BLaER1 treated with 17β-estradiol and CSF1 and Interleukin-3, amounts not matched to agents 10 nM and 100 nM (cell line): ENCODE measurements at regions not wholly inside any gene's neighbourhood (a gene's known extent, or its start where the extent isn't known, plus 50 kb on each side); places are given as distances from the start of the nearest gene placed in this dataset.

ENCODE experiments used
- H3K27ac ChIP-seq, 11 experiments: shearing (Covaris generic); formaldehyde crosslinking; 2 replicates each; pipeline ENCODE4 v1.8.1; 2022
- H3K27me3 ChIP-seq, 11 experiments: shearing (Covaris generic); formaldehyde crosslinking; 2 replicates each; pipeline ENCODE4 v1.8.1; 2022
- H3K36me3 ChIP-seq, 11 experiments: shearing (Covaris generic); formaldehyde crosslinking; 2 replicates each; pipeline ENCODE4 v1.8.1; 2022
- H3K4me1 ChIP-seq, 10 experiments: shearing (Covaris generic); formaldehyde crosslinking; 2 replicates each; pipeline ENCODE4 v1.8.1; 2022
- H3K4me2 ChIP-seq, 11 experiments: shearing (Covaris generic); formaldehyde crosslinking; 2 replicates each; pipeline ENCODE4 v1.8.1; 2022
- H3K4me3 ChIP-seq, 10 experiments: shearing (Covaris generic); formaldehyde crosslinking; 2 replicates each; pipeline ENCODE4 v1.8.1; 2022
- H3K9ac ChIP-seq, 11 experiments: shearing (Covaris generic); formaldehyde crosslinking; 2 replicates each; pipeline ENCODE4 v1.8.1; 2022
- H3K9me3 ChIP-seq, 11 experiments: shearing (Covaris generic); formaldehyde crosslinking; replicated peaks in 1 of 11; 2 replicates each; pipeline ENCODE4 v1.8.1; 2022
- H4K20me1 ChIP-seq, 11 experiments: shearing (Covaris generic); formaldehyde crosslinking; 2 replicates each; pipeline ENCODE4 v1.8.1; 2022
- Cebpa-rat ChIP-seq, 11 experiments: shearing (Covaris generic); IDR thresholded peaks; 2 replicates each; pipeline ENCODE4 v1.8.1; 2022

DNA sequence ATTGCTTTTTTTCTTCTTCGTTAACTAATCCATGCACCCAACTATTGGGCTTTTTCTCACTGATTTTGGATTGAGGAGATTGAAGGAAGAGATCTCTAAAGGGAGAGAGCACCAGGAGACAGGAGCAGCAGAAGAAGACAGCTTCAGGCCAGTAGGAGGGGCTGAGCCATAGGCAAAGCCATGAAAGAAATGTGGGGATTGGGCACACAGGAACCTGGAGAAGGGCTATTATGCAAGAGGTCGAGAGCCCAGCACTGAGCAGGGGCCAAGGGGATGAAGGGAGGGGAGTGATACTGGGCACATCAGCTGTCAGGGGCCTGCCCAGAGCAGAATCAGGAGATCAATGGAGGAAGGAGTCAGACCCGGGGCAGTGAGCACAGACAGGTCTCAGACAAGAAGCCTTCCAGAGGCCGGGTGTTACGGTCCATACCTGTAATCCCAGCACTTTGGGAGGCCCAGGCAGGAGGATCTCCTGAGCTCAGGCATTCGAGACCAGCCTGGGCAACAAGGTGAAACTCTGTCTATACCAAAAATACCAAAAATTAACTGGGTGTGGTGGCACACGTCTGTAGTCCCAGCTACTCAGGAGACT, 140.9 kb downstream of the BCOR start:
- Histone ChIP-seq H3K36me3 (no peaks in the 10 kb centered on the region), H3K4me3 (no peak overlapping the region), H3K9me3 (no peaks in the 10 kb centered on the region), H3K4me1 (peaks cover 12 to 43% (median 37%) of the 10 kb centered on the region in 10 experiments), H3K9ac (no peak overlapping the region), H3K4me2 (no peak overlapping the region), H3K27ac (no peak overlapping the region), H4K20me1 (no peaks in the 10 kb centered on the region), H3K27me3 (no peaks in the 10 kb centered on the region)
- TF ChIP-seq Cebpa-rat (IDR thresholded peaks at IDR 0.05): no peak

DNA sequence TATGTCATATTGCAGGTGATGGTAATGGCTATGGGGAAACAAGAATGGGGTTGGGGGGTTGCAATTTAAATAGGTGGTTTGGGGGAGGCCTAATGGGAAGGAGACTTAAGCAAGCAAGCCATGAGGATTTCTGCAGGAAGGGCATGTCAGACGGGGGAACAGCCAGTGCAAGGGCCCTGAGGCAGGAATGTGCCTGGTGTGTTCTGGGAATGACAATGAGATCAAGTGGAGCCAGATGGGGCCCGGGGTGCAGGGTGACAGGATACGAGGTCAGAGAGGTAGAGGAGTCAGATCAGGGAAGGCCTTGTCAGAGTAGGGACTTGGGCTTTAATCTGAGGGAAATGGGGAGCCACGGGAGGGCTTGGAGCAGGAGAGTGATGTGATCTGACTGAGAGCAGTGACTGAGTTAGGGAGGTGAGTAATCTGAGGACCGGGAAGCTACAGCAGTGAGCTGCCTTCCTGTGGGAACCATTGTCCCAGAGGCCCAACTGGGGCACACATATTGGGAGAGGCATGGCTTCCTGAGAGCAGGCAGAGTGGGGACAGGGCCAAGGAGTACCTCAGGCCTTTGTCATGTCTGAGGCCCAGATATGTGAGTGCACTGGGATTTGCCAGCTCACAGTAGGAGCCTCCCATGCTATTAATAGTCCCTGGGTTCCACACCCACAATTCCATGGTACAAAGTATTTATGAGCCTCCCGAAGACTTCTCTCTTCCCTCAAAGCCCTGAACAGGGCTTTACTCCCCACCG, 139.8 kb downstream of the BCOR start:
- H3K4me1 ChIP-seq: peaks cover 12 to 33% (median 30%) of the 10 kb centered on the region in 10 experiments
- H3K27me3 ChIP-seq: no peaks in the 10 kb centered on the region
- no peak for TF ChIP-seq Cebpa-rat (IDR thresholded peaks at IDR 0.05)
- H3K27ac ChIP-seq: no peak overlapping the region
- no peak overlapping the region for H3K9ac ChIP-seq
- H3K9me3 ChIP-seq: peaks cover 0 to under 1% (median 0%) of the 10 kb centered on the region in 11 experiments; a peak in 1 of 22 replicates
- no peak overlapping the region for H3K4me3 ChIP-seq
- no peaks in the 10 kb centered on the region for H4K20me1 ChIP-seq
- H3K4me2 ChIP-seq: no peak overlapping the region
- no peaks in the 10 kb centered on the region for H3K36me3 ChIP-seq

DNA sequence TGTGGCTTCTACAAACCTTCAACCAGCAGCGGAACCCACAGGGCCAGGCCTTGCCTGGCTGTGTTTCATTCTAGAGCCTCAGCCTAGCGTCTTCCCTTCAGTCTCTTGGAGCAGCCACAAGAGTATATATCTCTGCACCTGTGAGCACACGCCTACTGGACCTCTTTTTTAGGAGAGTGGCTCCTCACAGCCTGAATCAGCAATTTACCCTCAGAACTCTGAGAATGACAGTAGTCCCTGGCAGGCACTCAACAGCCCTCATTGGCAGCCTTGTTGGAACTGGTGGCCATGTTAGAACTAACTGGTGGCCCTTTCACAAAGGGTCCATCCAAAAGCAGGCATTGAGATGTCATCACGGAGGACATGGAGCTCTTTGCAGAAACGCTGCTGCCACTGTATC, 138.9 kb downstream of the BCOR start:
- no peaks in the 10 kb centered on the region for H3K27me3 ChIP-seq
- no peak overlapping the region for H3K9ac ChIP-seq
- peaks cover 12 to 25% (median 22%) of the 10 kb centered on the region in 10 experiments for H3K4me1 ChIP-seq
- no peak overlapping the region for H3K27ac ChIP-seq
- H4K20me1 ChIP-seq: no peaks in the 10 kb centered on the region
- H3K36me3 ChIP-seq: no peaks in the 10 kb centered on the region
- H3K4me2 ChIP-seq: no peak overlapping the region
- TF ChIP-seq Cebpa-rat (IDR thresholded peaks at IDR 0.05): no peak
- peaks cover 0 to 9% (median 0%) of the 10 kb centered on the region in 11 experiments; a peak in 3 of 22 replicates for H3K9me3 ChIP-seq
- H3K4me3 ChIP-seq: no peak overlapping the region

DNA sequence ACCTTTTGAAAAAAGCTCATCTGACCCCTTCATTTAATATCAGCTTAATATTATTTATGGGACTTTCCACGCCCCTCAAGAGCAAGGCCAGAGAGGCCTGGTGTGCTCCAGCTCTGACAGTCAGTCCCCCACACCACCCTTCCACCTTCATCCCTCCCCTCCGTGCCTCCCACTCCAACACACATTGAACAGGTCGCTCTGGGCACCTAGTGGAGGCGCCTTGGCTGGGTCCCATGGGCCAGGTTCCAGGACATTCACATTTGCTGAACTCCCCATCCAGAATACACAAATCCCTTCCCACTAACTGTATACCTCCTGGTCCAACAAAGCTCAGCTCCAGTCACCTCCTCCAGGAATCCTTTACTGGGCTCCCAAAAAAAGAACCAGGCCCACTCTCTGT, 137.5 kb downstream of the BCOR start:
- no peak overlapping the region for H3K4me3 ChIP-seq
- no peaks in the 10 kb centered on the region for H3K27me3 ChIP-seq
- no peak overlapping the region for H3K27ac ChIP-seq
- no peak for TF ChIP-seq Cebpa-rat (IDR thresholded peaks at IDR 0.05)
- peaks cover 4 to 11% (median 8%) of the 10 kb centered on the region in 10 experiments for H3K4me1 ChIP-seq
- H3K36me3 ChIP-seq: no peaks in the 10 kb centered on the region
- H4K20me1 ChIP-seq: no peaks in the 10 kb centered on the region
- H3K9ac ChIP-seq: no peak overlapping the region
- peaks cover 0 to 22% (median 0%) of the 10 kb centered on the region in 11 experiments; a peak in 3 of 22 replicates for H3K9me3 ChIP-seq
- H3K4me2 ChIP-seq: no peak overlapping the region

DNA sequence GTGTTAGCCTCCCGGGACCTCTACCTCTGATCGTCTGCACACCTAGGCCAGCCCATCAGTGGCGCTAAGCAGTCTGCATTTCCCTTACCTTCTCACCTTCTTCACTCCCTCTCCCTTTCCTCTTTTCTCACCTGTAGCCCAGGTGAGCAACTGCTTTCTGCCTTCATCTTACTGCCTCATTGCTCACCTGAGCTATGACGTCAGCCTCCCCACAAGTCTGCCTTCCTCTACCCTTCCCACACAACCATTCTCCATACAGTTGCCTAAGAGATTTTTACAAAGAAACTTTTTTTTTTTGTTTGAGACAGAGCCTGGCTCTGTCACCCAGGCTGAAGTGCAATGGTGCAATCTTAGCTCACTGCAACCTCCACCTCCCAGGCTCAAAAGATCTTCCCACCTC, 136.3 kb downstream of the BCOR start:
- no peak overlapping the region for H3K9ac ChIP-seq
- H3K4me2 ChIP-seq: no peak overlapping the region
- no peak overlapping the region for H3K27ac ChIP-seq
- peaks cover 0 to 23% (median 0%) of the 10 kb centered on the region in 11 experiments; a peak in 3 of 22 replicates for H3K9me3 ChIP-seq
- TF ChIP-seq Cebpa-rat (IDR thresholded peaks at IDR 0.05): no peak
- no peaks in the 10 kb centered on the region for H3K27me3 ChIP-seq
- H3K36me3 ChIP-seq: no peaks in the 10 kb centered on the region
- peaks cover 0 to 11% (median 8%) of the 10 kb centered on the region in 10 experiments; a peak in 17 of 20 replicates for H3K4me1 ChIP-seq
- no peak overlapping the region for H3K4me3 ChIP-seq
- no peaks in the 10 kb centered on the region for H4K20me1 ChIP-seq

DNA sequence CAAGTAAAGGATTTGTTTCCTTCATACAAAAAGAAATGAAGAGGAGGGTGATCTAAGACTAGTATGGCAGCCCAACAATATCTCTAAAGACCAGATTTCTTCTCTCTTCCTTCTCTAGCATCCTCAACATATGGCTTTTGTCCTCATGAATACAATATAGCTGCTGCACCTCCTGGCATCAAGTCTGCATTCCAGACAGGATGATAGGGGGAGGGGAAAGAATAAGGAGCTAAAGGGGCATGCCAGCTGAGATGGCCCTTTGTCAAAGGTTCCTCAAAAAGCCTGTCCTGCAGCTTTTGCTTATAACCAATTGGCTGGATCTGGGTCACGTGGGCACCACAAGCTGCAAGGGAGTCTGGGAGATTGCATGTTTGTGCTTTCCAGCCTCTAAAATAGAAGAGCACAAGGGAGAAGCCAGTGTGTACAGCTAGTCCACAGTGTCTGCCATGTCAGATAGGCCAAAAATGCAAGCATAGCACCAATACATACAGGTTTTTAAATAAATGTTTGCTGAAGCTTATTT, 132.6 kb downstream of the BCOR start:
- Histone ChIP-seq H4K20me1 (no peaks in the 10 kb centered on the region), H3K9me3 (peaks cover 0 to 23% (median 3%) of the 10 kb centered on the region in 11 experiments; a peak in 15 of 22 replicates), H3K4me2 (no peak overlapping the region), H3K27ac (no peak overlapping the region), H3K36me3 (no peaks in the 10 kb centered on the region), H3K27me3 (no peaks in the 10 kb centered on the region), H3K9ac (no peak overlapping the region), H3K4me3 (no peak overlapping the region), H3K4me1 (peaks cover 7 to 27% (median 24%) of the 10 kb centered on the region in 10 experiments)
- TF ChIP-seq Cebpa-rat (IDR thresholded peaks at IDR 0.05): no peak

DNA sequence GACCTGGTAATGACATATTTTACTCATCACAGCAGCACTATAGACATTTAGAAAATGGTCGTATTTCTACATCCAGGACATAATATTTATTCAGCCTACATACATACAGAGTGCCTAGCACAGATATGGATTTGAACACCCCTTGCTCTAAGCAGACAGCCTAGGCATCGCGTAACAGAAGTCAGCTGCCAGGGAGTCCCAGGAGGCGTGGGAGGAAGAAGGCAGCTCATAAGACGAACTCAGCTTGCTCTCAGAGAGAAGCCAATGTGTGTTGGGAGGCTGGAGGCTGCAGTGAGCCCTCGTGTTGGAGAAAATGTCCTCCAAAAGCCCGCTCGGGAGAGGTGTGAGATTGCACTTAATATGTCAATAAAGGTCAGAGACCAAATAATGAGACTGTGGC, 131.6 kb downstream of the BCOR start:
- no peaks in the 10 kb centered on the region for H3K27me3 ChIP-seq
- H3K9me3 ChIP-seq: peaks cover 9 to 34% (median 13%) of the 10 kb centered on the region in 11 experiments
- H4K20me1 ChIP-seq: no peaks in the 10 kb centered on the region
- H3K9ac ChIP-seq: no peak overlapping the region
- peak overlapping the region in 9 of 11 experiments; percentile 18 to 55 (median 32); a peak in 16 of 22 replicates for H3K4me2 ChIP-seq
- H3K36me3 ChIP-seq: no peaks in the 10 kb centered on the region
- no peak for TF ChIP-seq Cebpa-rat (IDR thresholded peaks at IDR 0.05)
- H3K27ac ChIP-seq: no peak overlapping the region
- H3K4me1 ChIP-seq: peaks cover 7 to 28% (median 25%) of the 10 kb centered on the region in 10 experiments
- H3K4me3 ChIP-seq: no peak overlapping the region

DNA sequence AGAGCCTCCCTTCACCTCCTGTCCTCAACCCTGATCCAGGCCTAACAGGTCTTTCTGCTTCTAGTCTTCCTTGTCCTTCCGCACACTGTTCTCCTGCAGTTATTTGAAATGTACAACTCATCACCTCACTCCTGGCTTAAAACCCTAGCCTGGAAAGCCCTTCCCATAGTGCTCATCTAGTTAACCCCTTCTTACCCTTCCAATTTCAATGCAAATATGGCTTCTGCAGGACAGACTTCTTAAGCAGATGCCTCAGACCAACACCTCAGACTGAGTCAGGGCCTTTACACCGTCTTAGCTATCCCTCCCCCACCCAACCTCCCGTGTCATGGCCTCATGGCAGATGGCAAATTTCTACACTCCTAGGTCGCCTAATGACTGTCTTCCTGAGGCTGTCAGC, 130.4 kb downstream of the BCOR start:
- H3K4me1 ChIP-seq: peaks cover 7 to 28% (median 25%) of the 10 kb centered on the region in 10 experiments
- H3K36me3 ChIP-seq: no peaks in the 10 kb centered on the region
- H3K9ac ChIP-seq: no peak overlapping the region
- no peak overlapping the region for H3K4me3 ChIP-seq
- no peak overlapping the region for H3K4me2 ChIP-seq
- no peak overlapping the region for H3K27ac ChIP-seq
- peaks cover 21 to 45% (median 25%) of the 10 kb centered on the region in 11 experiments for H3K9me3 ChIP-seq
- H3K27me3 ChIP-seq: no peaks in the 10 kb centered on the region
- H4K20me1 ChIP-seq: no peaks in the 10 kb centered on the region
- no peak for TF ChIP-seq Cebpa-rat (IDR thresholded peaks at IDR 0.05)

DNA sequence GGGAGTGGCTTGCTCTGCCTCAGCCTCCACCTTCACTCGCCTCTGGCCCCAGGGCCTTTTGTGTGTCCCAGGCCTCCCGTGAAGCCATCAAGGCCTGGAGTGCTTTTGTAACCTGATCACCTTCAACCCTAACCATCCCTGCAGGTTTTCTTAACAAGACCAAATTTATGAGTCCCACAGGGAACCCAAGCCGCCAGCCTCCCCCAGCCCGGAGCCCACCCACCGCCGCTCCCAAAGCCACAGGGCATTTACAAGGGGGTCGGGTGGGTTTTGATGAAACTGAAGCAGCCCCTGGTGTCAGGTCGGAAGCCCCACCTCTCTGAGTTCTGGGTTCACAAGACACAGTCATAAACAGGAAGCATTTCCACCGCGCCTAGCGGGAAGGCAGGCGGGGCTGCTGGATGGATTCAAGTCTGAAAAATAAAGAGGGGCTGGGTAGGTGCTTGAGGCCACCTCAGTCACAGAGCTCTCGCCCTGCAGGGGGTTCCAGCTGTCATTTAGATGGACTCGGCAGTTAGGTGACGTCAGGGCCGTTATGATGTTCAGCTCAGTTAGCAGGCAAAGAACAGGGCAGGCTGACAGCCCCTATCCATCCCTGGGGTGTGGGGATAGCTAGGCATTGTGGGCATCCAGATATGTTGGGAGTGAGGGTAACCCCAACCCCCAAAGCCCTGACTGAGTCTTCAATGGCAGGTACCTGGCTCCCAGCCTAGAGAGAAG, 128.5 kb downstream of the BCOR start:
- no peak overlapping the region for H3K4me3 ChIP-seq
- H3K9me3 ChIP-seq: peaks cover 28 to 40% (median 32%) of the 10 kb centered on the region in 11 experiments
- no peaks in the 10 kb centered on the region for H3K27me3 ChIP-seq

More for the DNA sequence above, 128.5 kb downstream of the BCOR start:
- Histone ChIP-seq H3K4me1 (peaks cover 7 to 28% (median 25%) of the 10 kb centered on the region in 10 experiments), H3K36me3 (no peaks in the 10 kb centered on the region), H3K4me2 (peak overlapping the region; percentile 42 to 75 (median 64)), H3K27ac (peak overlapping the region in 3 of 11 experiments; percentile 25 to 41 (median 33); a peak in 6 of 22 replicates), H4K20me1 (no peaks in the 10 kb centered on the region), H3K9ac (peak overlapping the region in 1 of 11 experiments; percentile 32; a peak in 2 of 22 replicates)
- TF ChIP-seq Cebpa-rat (IDR thresholded peaks at IDR 0.05): no peak
